Activated CD4-positive, alpha-beta T cell treated with anti-CD3 and anti-CD28 coated beads, Interleukin-2, amount 50 U/mL, for 24 hours (primary cell): ENCODE measurements at regions not wholly inside any gene's neighbourhood (a gene's known extent, or its start where the extent isn't known, plus 50 kb on each side); places are given as distances from the start of the nearest gene placed in this dataset.
"Not testable (repeated sequence)": the region's sequence is repeated elsewhere in the genome, so short reads cannot be mapped to it uniquely, and the experiment has no call there.

Experiments used
- DNase-seq, 2 donors: peaks; one replicate each; pipeline ENCODE4 v3.0.0-alpha.2; 2020; ENCODE audit warnings: low read depth in 1 of 2, low spot score in 1 of 2

DNA sequence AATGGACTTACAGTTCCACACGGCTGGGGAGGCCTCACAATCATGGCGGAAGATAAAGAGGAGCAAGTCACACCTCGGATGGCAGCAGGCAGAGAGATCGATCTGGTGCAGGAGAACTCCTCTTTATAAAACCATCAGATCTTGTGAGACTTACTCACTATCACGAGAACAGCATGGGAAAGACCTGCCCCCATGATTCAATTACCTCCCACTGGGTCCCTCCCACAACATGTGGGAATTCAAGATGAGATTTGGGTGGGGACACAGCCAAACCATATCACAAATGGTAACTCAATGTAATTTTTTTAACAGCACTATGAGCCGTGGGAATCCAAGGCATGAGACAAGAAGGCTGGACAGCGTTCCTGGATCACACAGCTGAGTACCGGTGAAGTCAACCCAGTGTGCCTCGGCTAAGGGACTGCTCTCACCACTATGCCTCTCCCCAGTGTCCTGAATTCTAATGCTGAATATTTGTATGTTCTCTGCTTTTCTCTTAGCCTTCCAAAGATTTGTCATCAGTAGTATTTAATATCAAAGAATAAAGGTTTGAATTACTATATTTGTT, 84.3 kb downstream of the IRS2 start:
- not testable (repeated sequence) for DNase-seq

DNA sequence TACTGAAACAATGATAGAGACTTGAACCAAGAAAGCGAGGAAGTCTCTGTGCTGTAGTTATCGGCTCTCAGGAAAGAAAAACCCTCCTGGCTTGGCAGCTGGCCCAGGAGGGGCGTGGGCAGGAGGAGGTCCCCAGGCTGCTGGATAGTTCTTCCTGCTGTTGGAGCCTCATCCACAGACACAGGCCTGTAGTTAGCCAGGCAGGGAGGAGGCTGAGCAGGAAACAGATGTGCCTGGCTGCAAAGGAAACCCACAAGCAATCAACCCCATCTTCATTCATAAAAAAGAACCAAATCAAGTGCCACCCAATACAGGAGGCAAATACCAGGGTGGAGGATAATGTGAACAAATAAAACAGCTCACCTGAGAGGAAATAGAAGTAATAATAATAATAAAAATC, 86.2 kb downstream of the IRS2 start:
- DNase-seq, result no peak

DNA sequence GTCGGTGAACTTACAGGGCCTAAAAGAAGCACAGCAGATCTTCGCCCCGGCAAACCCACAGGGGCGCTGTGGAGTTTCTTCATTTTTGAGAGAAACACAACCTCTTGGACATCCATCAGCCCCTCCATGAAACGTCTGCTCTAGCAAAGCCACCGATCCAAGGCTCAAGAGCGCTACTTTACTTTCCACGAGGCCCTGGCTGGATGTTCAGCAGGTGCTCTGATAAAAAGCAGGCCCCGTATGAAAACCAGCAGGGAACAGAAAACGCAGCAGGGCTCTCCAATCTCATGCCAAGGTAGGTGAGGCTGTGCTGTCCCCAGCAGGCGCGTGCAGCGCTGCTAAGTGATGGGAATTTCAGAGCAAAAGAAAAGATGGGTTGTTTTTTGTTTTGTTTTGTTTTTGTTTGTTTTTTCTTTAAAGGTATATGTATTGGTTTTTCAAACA, 86.7 kb downstream of the IRS2 start:
- DNase-seq, result no peak

DNA sequence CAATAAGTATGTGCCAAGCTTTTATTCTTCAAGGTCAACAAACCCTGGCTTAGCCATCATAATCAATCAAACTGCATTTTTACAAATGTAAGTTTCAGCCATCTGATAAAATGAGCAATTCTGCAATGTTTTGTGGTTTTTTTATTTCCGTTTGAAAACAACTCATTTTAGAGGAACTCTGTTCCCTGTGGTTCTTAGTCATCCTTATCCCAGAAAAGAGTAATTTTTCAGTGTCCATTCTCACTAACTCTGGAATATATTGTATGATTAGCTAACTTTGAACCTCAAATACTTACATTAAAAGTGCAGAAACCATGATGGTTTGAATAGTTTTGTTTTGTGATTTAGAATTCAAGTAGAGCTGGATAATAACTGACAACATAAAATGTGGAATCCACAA, 87.6 kb downstream of the IRS2 start:
- DNase-seq, result no peak

DNA sequence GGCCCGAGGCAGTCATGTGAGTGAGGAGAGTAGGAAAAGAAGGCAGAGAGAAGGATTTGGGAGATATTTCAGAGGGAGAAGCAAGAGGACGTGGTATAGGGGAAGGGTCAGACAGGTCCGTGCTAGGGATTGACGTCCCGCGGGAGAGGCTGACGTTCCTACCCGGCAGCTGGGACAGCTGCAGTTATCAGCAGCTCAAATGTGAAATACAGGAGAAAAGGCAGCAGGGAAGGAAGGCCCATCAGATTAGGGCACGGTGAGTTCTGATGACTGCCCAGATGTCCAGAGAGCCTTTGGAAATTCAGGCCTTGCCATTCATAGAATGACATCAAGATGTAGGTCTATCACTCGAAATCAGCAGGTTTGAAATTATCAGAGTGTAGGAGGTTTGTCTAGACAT, 88.4 kb downstream of the IRS2 start:
- DNase-seq, result no peak

DNA sequence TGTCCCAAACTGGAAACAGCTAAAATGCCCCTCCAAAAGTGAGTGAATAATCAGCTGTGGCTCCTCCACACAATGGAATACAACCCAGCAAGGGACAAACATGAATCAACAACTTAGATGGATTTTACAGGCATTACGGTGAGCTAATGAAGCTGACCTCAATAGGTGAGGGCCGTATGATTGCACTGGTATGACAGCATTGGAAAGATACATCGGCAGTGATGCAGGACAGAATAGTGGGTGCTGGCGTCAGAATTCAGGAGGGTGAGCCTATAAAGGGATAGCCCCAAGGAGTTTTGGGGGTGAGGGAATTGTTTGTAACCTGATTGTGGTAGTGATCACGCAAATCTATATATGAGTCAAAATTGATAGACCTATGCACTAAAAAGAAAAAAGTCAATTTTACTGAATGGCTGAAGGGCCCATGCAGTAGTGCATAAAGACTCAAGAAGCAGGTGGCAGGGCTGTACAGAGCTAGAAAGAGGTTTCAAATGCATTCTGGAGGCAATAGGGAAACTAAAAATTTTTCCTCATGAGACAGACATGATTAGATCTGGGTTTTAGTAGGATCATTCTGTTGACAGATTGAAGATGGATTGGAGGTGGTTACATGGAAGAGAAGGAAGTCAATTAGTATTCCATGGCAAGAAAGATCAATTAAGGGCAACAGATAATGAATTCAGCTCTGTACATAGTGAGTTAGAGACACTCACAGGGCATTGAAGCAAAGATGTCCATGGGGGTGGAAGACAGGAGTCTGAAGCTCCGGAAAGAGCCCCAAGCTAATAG, 90.8 kb downstream of the IRS2 start:
- DNase-seq, result no peak

DNA sequence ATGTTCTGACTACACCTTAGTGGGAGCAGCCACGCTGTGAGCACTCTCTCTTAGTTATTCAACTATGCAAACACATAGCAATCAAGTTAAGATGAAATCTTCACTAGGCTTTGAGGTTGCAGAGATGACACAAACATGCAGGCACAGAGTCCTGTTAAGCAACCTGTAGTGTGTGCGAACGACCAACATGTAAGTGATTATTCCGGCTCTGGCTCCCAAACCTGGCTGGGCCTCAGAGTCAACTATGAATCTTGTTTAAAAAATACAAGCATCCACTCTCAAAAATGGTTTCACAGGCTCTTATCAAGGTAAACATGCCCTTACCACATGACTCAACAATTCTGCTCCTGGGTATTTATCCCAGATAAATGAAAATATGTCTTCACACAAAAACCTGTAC, 91.4 kb downstream of the IRS2 start:
- no peak for DNase-seq

DNA sequence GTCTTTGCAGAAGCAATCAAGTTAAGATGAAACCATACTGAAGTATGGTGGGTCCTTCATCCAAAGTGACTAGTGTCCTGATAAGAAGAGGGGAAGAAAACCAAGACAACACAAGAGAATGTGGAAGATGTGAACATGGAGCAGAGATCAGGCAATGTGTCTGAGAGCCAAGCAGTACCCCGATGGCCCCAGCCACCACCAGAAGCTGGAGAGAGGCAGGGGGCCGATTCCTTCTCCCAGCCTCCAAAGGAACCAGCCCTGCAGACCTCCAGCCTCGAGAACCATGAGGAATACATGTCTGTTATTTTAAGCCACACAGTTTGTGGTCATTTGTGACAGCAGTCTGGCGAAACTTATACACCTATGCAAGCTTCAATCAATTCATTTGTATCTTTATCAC, 93.2 kb downstream of the IRS2 start:
- no peak for DNase-seq

DNA sequence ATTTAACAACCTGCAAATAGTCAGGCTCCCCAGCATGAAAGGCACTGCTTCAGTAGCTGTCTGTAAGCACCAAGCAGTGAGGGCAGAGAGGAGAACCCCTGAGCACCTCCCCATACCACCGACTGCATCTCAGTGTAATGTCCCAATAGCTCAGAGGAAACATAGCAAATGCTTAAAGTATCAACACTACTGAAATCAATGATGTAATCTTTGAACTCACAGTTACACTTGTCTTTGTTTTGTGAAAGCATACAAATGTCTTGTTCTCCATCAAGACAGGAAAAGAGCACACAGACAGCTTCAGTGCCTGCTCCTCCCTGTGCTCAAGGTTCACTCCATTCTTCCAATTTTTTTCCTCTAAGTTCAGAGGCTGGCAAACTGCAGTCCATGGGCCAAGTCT, 94.7 kb downstream of the IRS2 start:
- no peak for DNase-seq

DNA sequence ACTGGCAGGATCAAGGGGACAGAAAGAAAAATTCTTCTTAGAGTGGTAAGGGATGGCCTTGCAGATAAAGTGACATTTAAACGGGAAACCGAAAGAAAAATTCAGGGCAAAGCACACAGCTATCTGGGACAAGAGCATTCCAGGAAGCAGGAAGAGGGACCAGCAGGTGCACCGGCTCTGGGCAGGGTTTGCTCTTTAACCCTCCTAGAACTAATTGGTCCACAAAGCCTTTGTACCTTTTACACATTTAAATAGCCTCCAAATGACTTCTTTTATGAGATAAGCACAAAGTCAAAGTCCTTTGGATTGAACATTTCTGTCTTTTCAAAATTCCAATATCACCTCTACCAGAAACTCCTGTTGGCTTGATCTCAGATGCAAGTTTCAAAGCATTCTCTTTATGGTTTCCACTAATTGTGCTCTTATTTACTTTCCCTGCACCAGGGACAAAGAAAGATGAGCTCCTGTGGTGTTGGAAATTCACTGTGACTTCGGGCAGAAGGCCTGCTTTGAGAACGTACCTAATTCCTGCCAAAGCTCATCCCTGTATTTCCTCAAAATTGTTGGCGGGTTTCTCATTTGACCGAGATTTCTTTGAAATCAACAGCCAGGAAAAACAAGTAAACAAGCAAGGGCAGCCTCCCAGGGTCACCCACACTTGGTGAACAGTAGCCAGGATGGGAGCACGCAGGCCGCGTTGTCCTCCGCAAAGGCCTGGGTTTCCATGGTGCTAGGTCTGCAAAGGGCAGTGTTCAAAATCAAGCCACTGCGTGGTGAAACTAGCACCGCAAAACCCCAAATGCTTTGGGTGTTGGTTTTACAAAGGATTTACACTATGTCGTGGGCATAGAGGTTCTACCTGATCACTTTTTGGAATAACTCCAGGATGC, 98.6 kb downstream of the IRS2 start:
- DNase-seq, result no peak

DNA sequence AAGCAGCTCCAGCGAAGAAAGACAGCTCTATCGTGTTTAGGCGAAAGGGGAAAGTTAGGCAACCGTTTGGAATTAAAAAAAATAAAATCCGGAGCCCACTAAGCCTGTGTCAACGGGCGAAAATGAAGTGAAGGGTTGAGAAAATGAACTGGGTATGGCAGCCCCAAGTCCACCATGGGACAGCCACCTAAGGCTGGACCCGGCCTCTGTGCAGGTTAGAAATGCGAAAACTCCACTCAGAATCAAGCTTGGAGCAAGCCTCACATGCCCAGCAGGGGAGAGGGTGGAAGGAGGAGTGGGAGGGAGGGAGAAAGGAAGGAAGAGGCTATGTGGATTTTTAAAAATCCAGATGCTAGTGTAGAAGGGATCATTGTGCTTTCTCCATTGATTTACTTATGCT, 101.2 kb downstream of the IRS2 start:
- no peak for DNase-seq

DNA sequence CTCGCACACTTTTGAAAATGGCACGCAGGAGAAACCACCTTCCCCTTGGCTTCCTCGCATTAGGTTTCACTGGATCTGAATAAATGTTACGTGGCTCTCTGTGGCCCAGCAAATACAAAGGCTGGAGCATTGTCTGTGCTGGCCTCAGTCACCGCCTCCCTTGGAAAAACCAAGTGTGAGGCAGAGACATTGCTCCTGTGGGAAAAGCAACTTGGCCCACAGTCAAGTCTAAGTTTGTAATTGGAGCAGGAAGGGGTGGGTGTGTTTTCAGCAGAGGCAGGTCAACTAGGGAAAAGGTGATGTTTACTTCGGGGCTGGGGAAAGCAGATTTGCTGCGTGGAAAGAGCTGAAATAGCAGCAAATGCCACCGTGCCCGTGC, 101.6 kb downstream of the IRS2 start:
- no peak for DNase-seq

DNA sequence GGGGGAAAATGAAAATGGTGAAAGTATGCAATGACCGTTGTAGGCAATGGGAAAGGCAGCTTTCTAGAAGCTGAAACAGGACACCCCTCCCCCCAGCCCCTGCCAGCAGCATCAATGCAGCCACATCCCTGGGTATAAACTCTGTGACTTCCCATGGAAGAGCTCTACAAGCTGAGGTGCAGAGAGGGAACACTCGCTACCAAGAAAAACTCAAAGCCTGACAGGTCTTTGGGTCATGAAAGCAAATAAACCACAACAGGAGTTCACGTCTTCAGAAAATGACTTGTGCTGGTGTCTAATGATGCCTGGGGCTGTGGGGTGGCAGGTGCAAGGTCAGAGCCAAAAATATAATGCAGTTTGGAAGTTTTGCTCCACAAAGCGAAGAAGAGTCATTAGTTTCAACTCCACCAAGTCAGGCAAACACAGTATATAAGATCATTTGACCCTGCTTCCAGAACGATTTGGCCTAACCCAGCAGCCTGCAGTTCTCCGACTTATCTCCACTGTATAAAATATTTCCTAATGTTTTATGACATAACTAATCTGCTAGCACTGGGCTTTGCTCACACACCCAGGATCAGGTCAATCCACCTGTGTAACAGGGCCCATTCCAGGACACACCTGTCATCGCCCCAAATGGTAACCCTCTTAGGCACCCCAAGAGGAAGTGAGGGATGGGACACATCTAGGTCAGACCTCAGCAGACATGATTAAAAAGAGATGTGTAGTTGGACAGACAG, 102.1 kb downstream of the IRS2 start:
- DNase-seq, result no peak

DNA sequence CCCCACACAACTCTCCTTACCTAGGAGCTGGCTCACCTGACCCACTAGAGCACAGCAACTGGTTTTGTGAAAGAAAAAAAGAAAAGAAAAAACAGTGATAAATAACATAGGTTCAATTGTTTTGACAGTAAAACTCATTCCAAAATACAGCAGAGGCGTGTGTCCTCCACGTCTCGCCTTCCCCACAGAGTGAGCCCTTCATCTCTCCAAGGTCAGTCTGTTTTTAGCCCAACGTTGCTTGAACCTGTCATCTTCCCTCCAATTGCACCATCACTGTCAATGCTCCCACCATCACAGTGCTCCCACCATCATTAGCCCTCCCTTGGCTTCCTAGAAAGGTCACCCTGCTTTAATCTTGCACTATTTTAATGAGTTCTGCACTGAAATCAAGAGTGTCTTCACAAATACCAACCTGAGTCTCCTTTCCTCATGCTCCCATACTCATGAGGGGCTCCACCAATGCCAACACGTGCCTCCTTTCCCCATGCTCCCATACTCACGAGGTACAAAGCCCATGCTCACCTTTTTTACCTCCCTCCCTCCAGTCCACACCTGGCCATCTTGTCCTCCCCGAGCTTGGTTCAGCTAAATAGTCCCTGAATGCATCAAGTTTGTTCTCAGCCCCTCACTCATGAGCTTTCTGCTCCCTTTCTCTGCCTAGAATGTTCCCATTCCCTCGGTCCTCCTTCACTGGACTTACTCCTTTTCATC, 103.7 kb downstream of the IRS2 start:
- no peak for DNase-seq

DNA sequence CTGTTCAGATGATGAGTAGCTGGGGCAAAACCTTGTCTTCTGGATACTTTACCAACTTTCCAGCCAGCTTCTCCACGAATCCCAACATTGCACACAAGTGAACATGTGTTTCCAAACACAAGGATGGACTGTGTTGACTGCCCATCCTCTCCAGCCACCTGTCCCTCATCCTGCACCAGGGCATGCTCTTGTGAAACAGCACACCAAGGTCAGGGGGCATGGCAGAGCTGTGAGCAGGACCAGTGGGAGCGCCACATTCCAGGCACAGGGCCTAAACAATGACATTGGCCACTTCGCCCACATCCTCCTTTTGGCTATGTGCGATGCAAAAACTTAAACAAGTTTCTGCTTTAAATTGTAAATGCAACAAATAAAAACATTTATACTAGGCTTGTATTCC, 105.5 kb downstream of the IRS2 start:
- no peak for DNase-seq

DNA sequence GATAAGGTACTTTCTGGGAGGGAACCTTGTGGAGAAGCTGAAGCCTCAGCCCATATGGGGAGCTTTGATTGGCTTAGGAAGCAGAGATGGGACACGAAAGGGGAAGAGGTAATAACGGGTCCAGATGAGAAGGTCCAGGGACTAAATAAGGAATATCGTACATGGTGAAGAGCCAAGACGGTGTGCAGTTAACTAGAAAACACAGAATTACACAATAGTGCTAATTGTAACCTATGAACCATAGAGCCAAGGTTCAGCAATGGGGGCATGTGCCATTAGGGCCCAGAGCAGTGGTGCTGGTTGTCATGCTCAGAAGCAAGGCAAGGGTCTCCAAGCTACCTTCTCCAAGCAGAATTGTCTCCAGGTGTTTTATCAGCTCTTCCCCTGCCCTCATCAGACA, 106.1 kb downstream of the IRS2 start:
- DNase-seq, result no peak

DNA sequence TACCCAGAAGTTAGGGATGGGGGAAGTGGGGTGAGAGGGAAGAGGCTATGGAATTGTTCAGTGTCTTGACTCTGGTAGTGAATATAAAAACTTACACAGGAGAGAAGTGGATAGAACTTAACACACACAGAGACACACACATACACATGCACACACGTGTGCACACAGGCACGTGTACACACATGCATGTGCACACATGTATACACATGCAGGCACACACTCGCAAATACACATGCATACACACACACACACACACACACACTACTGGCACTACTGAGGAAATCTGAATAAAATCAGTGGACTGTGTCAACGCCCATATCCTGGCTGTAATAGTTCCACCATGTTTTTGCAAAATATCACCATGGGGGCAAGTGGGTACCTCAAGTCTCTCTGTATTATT, 107.9 kb downstream of the IRS2 start:
- DNase-seq, result no peak

DNA sequence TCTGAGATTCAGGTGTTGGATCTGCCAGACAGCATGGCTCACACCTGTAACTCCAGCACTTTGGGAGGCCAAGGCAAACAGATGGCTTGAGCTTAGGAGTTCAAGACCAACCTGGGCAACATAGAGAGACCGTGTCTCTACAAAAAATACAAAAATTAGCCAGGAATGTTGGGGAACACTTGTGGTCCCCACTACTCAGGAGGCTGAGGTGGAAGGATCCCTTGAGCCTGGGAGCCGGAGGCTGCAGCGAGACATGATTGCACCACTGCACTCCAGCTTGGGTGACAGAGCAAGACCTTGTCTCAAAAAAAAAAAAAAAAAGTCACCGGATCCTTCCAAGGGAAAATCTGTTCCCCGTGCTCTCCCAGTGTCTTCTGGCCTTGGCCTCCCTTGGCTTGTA, 109.2 kb downstream of the IRS2 start:
- DNase-seq, result no peak

DNA sequence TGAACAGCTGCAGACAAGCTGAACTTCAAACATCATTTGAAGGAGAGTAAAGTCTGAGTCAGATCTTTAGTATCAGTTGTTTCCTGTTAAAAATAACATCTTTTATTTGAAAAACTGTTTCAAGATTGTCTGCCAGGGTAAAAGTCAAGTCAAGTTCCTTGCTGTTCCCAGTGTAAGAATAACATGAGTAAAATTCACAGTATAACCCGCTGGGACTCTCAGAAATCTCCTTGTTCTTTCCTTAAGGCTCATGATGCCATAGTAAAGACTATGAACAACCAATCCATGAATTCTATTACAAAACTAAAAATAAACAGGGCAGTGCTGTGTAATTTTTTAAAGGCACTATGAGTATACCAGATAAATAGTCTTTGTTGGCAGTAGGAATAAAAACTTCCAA, 112.9 kb downstream of the IRS2 start:
- DNase-seq, result no peak

DNA sequence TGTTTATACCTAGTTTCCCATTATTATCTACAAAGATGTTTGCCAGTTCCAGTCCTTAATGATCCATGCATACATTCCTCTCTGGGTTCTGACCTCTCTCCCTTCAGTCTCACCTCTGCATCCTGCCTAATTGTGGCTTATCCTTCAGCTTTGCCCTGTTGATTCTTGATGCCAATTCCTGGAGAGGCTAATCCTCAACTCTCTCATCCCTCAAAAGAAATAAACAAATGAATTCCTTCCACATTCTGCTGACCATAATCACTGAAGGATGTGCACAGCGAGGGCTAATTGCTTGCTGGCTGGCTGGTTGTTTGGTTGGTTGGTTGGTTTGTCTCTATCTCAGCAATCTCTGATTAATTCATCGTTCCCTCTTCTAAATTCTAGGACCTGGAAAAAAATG, 113.8 kb downstream of the IRS2 start:
- no peak for DNase-seq

DNA sequence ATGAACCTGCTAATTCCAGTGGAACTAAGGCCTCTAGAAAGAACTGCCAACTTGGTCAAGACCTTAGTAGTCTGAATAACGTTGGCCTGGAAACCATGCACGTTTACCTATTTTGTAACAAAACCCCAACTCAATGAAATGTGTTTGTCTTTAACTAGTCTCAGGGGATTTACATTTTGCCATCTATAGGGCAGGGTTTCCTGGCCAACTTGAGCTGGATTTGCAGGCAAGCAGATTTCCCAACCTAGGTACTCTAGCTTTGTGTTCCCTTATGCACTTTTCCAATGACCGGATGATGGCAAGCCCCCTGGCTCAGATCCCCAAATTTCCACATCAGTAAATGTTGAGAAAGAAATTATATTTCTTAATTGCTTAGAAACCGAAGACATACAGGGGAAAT, 114.5 kb downstream of the IRS2 start:
- DNase-seq, result no peak
